ENCODE measurements at regions not wholly inside any gene's neighbourhood (a gene's known extent, or its start where the extent isn't known, plus 50 kb on each side); places are given as distances from the start of the nearest gene placed in this dataset.

- TF ChIP-seq ZBTB5 (IDR thresholded peaks at IDR 0.05) (no peak), MEF2A (IDR thresholded peaks at IDR 0.05; ENCODE audit: control insufficient read depth, low read depth, low read length) (no peak), ZNF212 (CRISPR knock-in tag; IDR thresholded peaks at IDR 0.05) (no peak), ZMIZ1 (IDR thresholded peaks at IDR 0.05; ENCODE audit: low read depth in 2 of 2, low read length in 2 of 2) (no peak), SAFB (IDR thresholded peaks at IDR 0.05; ENCODE audit: borderline replicate concordance, low read depth, low read length) (no peak), YBX1 (IDR thresholded peaks at IDR 0.05) (no peak), RNF2 (IDR thresholded peaks at IDR 0.05) (no peak), CAMTA2 (CRISPR knock-in tag; conservative IDR thresholded peaks at IDR 0.05) (no peak)
Observed at GRCh38 chr2:154537843-154538450, 160.5 kb upstream of the KCNJ3 start (continued).

All from K562 (cell line).